Cardiac muscle cell (in vitro differentiated cells and primary cell): ENCODE measurements at regions not wholly inside any gene's neighbourhood (a gene's known extent, or its start where the extent isn't known, plus 50 kb on each side); places are given as distances from the start of the nearest gene placed in this dataset.

Source experiments
- DNase-seq, 2 donors: peaks; one replicate each; pipeline versions ENCODE4 v3.0.0 to v3.0.0-alpha.2; 2010 to 2017; ENCODE audit warnings: low read depth in 1 of 2, low spot score in 1 of 2
- H3K27ac ChIP-seq: fragments of 200-600 bp; sonication (generic); 2 replicates; pipeline ENCODE4 v1.5.1; 2016
- H3K27me3 ChIP-seq: fragments of 200-600 bp; sonication (generic); 2 replicates; pipeline ENCODE4 v1.6.0; 2016; ENCODE audit warnings: control low read depth
- H3K36me3 ChIP-seq: fragments of 200-600 bp; sonication (generic); 2 replicates; pipeline ENCODE4 v1.5.1; 2016; ENCODE audit warnings: control low read depth
- H3K4me1 ChIP-seq: fragments of 200-600 bp; sonication (generic); 2 replicates; pipeline ENCODE4 v1.8.1; 2017; ENCODE audit warnings: low read depth, mild to moderate bottlenecking, mixed run types
- H3K4me3 ChIP-seq: fragments of 200-600 bp; sonication (generic); 2 replicates; pipeline ENCODE4 v1.5.1; 2016; ENCODE audit warnings: mild to moderate bottlenecking
- H3K9me3 ChIP-seq: fragments of 200-600 bp; sonication (generic); 2 replicates; pipeline ENCODE4 v1.5.1; 2017; ENCODE audit warnings: low read depth, mild to moderate bottlenecking, control low read depth
- TF ChIP-seq, protein P1 (sequence below): IDR thresholded peaks from 2 replicates; pipeline ENCODE4 v1.5.1; 2012; ENCODE audit warnings: low read depth, mild to moderate bottlenecking, low read length

DNA sequence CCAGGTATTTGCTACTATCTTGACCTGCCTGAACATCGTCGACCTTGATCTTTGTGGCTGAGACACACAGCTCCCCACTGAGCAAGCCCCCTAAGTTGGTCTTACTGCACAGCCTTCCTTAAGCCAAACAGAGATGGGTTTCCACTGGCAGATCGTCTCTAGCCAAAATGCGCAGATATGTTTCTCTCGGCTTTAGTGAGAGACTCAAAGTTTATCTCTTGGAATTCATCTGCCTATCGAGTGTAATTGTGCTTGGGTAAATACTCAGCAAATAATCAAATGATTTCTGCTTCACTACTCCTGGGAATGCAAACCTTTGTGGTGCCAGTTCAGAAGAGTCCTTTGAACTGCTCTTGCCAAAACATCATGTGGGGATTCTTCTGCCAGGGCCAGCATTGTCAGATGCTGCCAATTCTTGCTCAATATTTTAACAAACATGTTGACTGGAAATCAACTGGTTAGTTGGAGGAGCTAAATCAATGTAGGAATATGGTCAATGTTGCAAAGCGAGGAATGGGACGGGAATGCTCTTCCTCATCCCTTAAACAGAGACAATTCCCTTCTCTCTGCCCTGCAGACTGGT, 141.2 kb upstream of the SLC28A3 start:
- H3K27ac ChIP-seq = no peak overlapping the region
- H3K36me3 ChIP-seq = no peaks in the 10 kb centered on the region
- DNase-seq = no peak
- H3K4me3 ChIP-seq = no peak overlapping the region
- H3K27me3 ChIP-seq = no peaks in the 10 kb centered on the region
- H3K4me1 ChIP-seq = peaks cover 6% of the 10 kb centered on the region
- TF ChIP-seq, protein P1, sequence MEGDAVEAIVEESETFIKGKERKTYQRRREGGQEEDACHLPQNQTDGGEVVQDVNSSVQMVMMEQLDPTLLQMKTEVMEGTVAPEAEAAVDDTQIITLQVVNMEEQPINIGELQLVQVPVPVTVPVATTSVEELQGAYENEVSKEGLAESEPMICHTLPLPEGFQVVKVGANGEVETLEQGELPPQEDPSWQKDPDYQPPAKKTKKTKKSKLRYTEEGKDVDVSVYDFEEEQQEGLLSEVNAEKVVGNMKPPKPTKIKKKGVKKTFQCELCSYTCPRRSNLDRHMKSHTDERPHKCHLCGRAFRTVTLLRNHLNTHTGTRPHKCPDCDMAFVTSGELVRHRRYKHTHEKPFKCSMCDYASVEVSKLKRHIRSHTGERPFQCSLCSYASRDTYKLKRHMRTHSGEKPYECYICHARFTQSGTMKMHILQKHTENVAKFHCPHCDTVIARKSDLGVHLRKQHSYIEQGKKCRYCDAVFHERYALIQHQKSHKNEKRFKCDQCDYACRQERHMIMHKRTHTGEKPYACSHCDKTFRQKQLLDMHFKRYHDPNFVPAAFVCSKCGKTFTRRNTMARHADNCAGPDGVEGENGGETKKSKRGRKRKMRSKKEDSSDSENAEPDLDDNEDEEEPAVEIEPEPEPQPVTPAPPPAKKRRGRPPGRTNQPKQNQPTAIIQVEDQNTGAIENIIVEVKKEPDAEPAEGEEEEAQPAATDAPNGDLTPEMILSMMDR = no peak
- no peaks in the 10 kb centered on the region for H3K9me3 ChIP-seq

DNA sequence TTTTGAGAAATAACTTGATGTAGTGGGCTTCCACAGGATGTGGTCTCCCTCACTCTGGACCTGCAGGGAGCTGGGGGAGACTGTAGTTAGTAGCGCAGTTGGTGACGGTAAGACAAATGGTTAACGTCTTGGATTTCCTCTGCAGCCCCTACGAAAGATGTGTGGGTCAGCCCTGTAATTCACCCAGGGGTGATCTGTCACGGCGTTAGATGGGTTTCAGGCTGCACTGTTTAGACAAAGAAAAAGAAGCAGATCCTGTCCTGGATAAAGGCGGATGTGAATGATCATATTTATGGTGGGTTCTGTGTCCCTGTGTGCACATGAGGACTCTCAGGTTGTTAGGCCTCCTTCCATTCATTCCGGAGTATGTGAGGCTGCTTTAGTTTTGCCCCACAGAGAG, 142.0 kb upstream of the SLC28A3 start:
- H3K9me3 ChIP-seq = no peaks in the 10 kb centered on the region

DNA sequence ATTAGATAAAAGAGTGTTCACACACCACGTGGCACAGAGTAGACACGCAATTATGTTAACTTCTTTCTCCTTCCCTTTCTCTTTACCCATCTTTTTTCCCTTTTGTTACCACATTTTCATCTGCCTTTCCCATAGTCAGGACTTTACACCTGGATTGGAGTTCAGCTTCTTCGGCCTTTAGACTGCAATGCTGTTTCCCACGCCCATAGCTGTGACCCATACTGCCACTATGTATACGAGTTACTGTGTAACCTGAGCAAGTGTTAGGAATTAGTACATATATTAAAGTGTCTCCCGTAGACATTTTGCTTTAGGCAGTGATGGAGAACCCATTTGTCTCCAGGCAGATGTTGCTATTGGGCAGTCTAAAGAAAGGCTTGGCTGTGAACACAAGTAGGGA, 143.6 kb upstream of the SLC28A3 start:
- DNase-seq = no peak
- Histone ChIP-seq H3K36me3 (no peaks in the 10 kb centered on the region), H3K9me3 (no peaks in the 10 kb centered on the region), H3K27ac (no peak overlapping the region), H3K4me3 (no peak overlapping the region), H3K27me3 (no peaks in the 10 kb centered on the region), H3K4me1 (peaks cover 6% of the 10 kb centered on the region)
- TF ChIP-seq, protein P1 = no peak

More for the DNA sequence above, 142.0 kb upstream of the SLC28A3 start:
- no peak for DNase-seq
- Histone ChIP-seq H3K27ac (no peak overlapping the region), H3K36me3 (no peaks in the 10 kb centered on the region), H3K4me1 (peaks cover 6% of the 10 kb centered on the region), H3K27me3 (no peaks in the 10 kb centered on the region), H3K4me3 (no peak overlapping the region)
- TF ChIP-seq, protein P1 = no peak

DNA sequence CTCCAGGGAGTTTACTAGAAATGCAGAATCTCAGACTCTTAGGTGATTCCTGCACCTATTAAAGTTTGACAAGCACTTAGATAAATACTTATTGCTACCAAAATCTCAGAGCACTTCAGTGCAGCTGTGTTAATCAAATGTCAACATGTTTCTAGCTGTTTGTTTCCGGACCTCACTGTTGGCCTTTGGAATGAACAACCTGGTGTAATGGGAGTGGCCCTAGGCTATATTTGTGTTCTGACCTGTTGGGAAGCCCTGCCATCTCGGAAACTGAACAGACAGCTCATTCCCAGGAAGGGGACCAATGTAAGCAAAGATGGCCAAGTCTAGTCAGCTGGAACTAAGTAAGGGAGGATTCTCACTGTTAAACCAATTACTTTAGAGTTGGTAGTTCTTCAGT, 145.0 kb upstream of the SLC28A3 start:
- Histone ChIP-seq H3K4me1 (peaks cover 6% of the 10 kb centered on the region), H3K36me3 (no peaks in the 10 kb centered on the region), H3K27me3 (no peaks in the 10 kb centered on the region), H3K4me3 (no peak overlapping the region), H3K9me3 (no peaks in the 10 kb centered on the region), H3K27ac (no peak overlapping the region)
- DNase-seq = no peak
- TF ChIP-seq, protein P1 = no peak

DNA sequence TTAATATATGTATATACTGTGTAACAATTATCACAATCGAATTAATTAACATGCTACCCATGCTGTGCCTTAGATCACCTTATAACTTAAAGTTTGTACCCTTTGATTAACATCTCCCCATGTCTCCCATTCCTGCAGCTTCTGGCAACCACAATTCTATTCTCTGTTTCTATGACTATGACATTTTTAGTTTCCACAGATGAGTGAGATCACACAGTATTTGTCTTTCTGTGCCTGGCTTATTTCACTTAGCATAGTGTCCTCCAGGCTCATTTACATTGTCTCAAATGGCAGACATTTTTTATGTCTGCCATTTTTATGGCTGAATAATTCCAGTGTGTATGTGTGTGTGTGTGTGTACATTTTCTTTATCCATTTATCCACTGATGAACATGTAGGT, 146.1 kb upstream of the SLC28A3 start:
- no peaks in the 10 kb centered on the region for H3K27me3 ChIP-seq
- H3K27ac ChIP-seq = no peak overlapping the region
- no peak overlapping the region for H3K4me3 ChIP-seq
- TF ChIP-seq, protein P1 = no peak
- no peak for DNase-seq
- no peaks in the 10 kb centered on the region for H3K9me3 ChIP-seq
- H3K36me3 ChIP-seq = no peaks in the 10 kb centered on the region
- peaks cover 6% of the 10 kb centered on the region for H3K4me1 ChIP-seq
